ENCODE measurements at regions not wholly inside any gene's neighbourhood (a gene's known extent, or its start where the extent isn't known, plus 50 kb on each side); places are given as distances from the start of the nearest gene placed in this dataset.

- no peak overlapping the region for H3K4me3 ChIP-seq (ENCODE audit: low read depth, low read length)
- no peak for TF ChIP-seq POLR2A (IDR thresholded peaks at IDR 0.05; ENCODE audit: extremely low read depth, insufficient read length)
- TF ChIP-seq MYC (IDR thresholded peaks at IDR 0.05; ENCODE audit: low read depth, low read length): no peak
- TF ChIP-seq CTCF (IDR thresholded peaks at IDR 0.05; ENCODE audit: low read depth, low read length): no peak
- no peak for TF ChIP-seq MAX (IDR thresholded peaks at IDR 0.05; ENCODE audit: low read depth, low read length)
- DNase-seq (ENCODE audit: low read depth): peak; percentile 26
Observed at GRCh38 chr4:138488533-138488932, 246.4 kb upstream of the SLC7A11 start.

GRCh38 chr4:138487670-138488069, 245.5 kb upstream of the SLC7A11 start:
- no peak for DNase-seq (ENCODE audit: low read depth)
- no peak for TF ChIP-seq CTCF (IDR thresholded peaks at IDR 0.05; ENCODE audit: low read depth, low read length)
- TF ChIP-seq MYC (IDR thresholded peaks at IDR 0.05; ENCODE audit: low read depth, low read length): no peak
- TF ChIP-seq MAX (IDR thresholded peaks at IDR 0.05; ENCODE audit: low read depth, low read length): no peak
- TF ChIP-seq POLR2A (IDR thresholded peaks at IDR 0.05; ENCODE audit: extremely low read depth, insufficient read length): no peak
- H3K4me3 ChIP-seq (ENCODE audit: low read depth, low read length): no peak overlapping the region

GRCh38 chr4:138487230-138487629, 245.1 kb upstream of the SLC7A11 start:
- H3K4me3 ChIP-seq (ENCODE audit: low read depth, low read length): no peak overlapping the region
- no peak for DNase-seq (ENCODE audit: low read depth)
- no peak for TF ChIP-seq CTCF (IDR thresholded peaks at IDR 0.05; ENCODE audit: low read depth, low read length)
- TF ChIP-seq POLR2A (IDR thresholded peaks at IDR 0.05; ENCODE audit: extremely low read depth, insufficient read length): no peak
- no peak for TF ChIP-seq MAX (IDR thresholded peaks at IDR 0.05; ENCODE audit: low read depth, low read length)
- no peak for TF ChIP-seq MYC (IDR thresholded peaks at IDR 0.05; ENCODE audit: low read depth, low read length)

GRCh38 chr4:138485498-138485897, 243.3 kb upstream of the SLC7A11 start:
- DNase-seq (ENCODE audit: low read depth): no peak
- TF ChIP-seq MAX (IDR thresholded peaks at IDR 0.05; ENCODE audit: low read depth, low read length) (no peak), CTCF (IDR thresholded peaks at IDR 0.05; ENCODE audit: low read depth, low read length) (no peak), POLR2A (IDR thresholded peaks at IDR 0.05; ENCODE audit: extremely low read depth, insufficient read length) (no peak), MYC (IDR thresholded peaks at IDR 0.05; ENCODE audit: low read depth, low read length) (no peak)
- H3K4me3 ChIP-seq (ENCODE audit: low read depth, low read length): no peak overlapping the region

- DNase-seq (ENCODE audit: low read depth): no peak
Observed at GRCh38 chr4:138475116-138475515, 233.0 kb upstream of the SLC7A11 start.

More at GRCh38 chr4:138475116-138475515, 233.0 kb upstream of the SLC7A11 start:
- no peak overlapping the region for H3K4me3 ChIP-seq (ENCODE audit: low read depth, low read length)
- TF ChIP-seq CTCF (IDR thresholded peaks at IDR 0.05; ENCODE audit: low read depth, low read length): no peak
- TF ChIP-seq MYC (IDR thresholded peaks at IDR 0.05; ENCODE audit: low read depth, low read length): no peak
- TF ChIP-seq POLR2A (IDR thresholded peaks at IDR 0.05; ENCODE audit: extremely low read depth, insufficient read length): no peak
- TF ChIP-seq MAX (IDR thresholded peaks at IDR 0.05; ENCODE audit: low read depth, low read length): no peak
